GM18519 (cell line): ENCODE measurements at regions not wholly inside any gene's neighbourhood (a gene's known extent, or its start where the extent isn't known, plus 50 kb on each side); places are given as distances from the start of the nearest gene placed in this dataset.

Source experiments
- ATAC-seq: cut with Tn5 transposase; IDR thresholded peaks from one replicate; pipeline ENCODE4 v1.9.1; 2021; ENCODE audit warnings: mild to moderate bottlenecking, moderate library complexity; ENCODE audit not compliant: unreplicated experiment, low FRiP score

GRCh38 chr11:11021563-11021962, 163.7 kb upstream of the ZBED5 start:
- no peak for ATAC-seq

GRCh38 chr11:11020747-11021149, 162.9 kb upstream of the ZBED5 start:
- no peak for ATAC-seq

- no peak for ATAC-seq
These were observed 162.4 kb upstream of the ZBED5 start for GRCh38 chr11:11020219-11020726.

- no peak for ATAC-seq
These were observed 159.1 kb upstream of the ZBED5 start for GRCh38 chr11:11016943-11017342.

- ATAC-seq: no peak
These were observed 158.2 kb upstream of the ZBED5 start for GRCh38 chr11:11016068-11016467.

GRCh38 chr11:11011617-11012016, 153.8 kb upstream of the ZBED5 start:
- no peak for ATAC-seq

- ATAC-seq: no peak
These were observed 152.8 kb upstream of the ZBED5 start for GRCh38 chr11:11010624-11011127.

GRCh38 chr11:11009179-11009578, 151.3 kb upstream of the ZBED5 start:
- no peak for ATAC-seq

- no peak for ATAC-seq
These were observed 146.2 kb upstream of the ZBED5 start for GRCh38 chr11:11004069-11004468.

GRCh38 chr11:11003226-11003625, 145.4 kb upstream of the ZBED5 start:
- no peak for ATAC-seq

GRCh38 chr11:11000579-11001283, 142.9 kb upstream of the ZBED5 start:
- no peak for ATAC-seq

- no peak for ATAC-seq
These were observed 140.8 kb upstream of the ZBED5 start for GRCh38 chr11:10998674-10999073.

- no peak for ATAC-seq
These were observed 138.8 kb upstream of the ZBED5 start for GRCh38 chr11:10996678-10997077.

- no peak for ATAC-seq
These were observed 135.8 kb upstream of the ZBED5 start for GRCh38 chr11:10993640-10994039.

- ATAC-seq: no peak
These were observed 135.3 kb upstream of the ZBED5 start for GRCh38 chr11:10993186-10993585.

GRCh38 chr11:10991393-10991792, 133.5 kb upstream of the ZBED5 start:
- no peak for ATAC-seq

GRCh38 chr11:10990637-10991193, 132.9 kb upstream of the ZBED5 start:
- no peak for ATAC-seq

GRCh38 chr11:10990160-10990559, 132.3 kb upstream of the ZBED5 start:
- ATAC-seq: no peak

- ATAC-seq: no peak
These were observed 128.2 kb upstream of the ZBED5 start for GRCh38 chr11:10986006-10986405.

- no peak for ATAC-seq
These were observed 126.9 kb upstream of the ZBED5 start for GRCh38 chr11:10984742-10985141.

GRCh38 chr11:10984250-10984649, 126.4 kb upstream of the ZBED5 start:
- no peak for ATAC-seq
